ENCODE measurements at regions not wholly inside any gene's neighbourhood (a gene's known extent, or its start where the extent isn't known, plus 50 kb on each side); places are given as distances from the start of the nearest gene placed in this dataset.
"Not testable (repeated sequence)": the region's sequence is repeated elsewhere in the genome, so short reads cannot be mapped to it uniquely, and the experiment has no call there.

DNA sequence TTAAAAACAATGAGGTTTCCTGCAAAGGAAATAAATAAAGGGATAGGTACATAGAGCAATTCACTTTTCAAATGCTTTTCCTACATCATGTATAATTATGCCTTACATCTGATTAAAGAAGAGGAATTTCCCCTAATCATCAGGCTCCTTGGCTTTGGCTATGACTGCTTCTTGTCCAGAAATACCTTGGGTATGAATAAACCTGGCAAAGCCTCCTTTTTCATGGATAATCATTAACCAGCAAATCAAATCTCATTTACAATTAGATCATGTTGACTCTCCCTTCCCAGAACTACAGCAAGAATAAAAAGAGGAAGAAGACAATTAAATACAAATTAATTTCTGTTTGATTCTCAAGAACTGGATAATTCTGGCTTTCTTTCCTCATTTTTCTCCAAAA lies 58.0 kb upstream of the CD2AP start:
- Histone ChIP-seq H3K36me3 (ENCODE audit: insufficient read depth, low read length) (no peaks in the 10 kb centered on the region), H2AFZ (ENCODE audit: low read length) (no peak overlapping the region), H3K4me1 (ENCODE audit: insufficient read depth, low read length) (no peaks in the 10 kb centered on the region), H4K20me1 (ENCODE audit: insufficient read depth, low read length) (no peaks in the 10 kb centered on the region), H3K27me3 (ENCODE audit: insufficient read depth, low read length) (no peaks in the 10 kb centered on the region), H3K4me2 (ENCODE audit: insufficient read depth, low read length) (no peak overlapping the region), H3K4me3 (ENCODE audit: insufficient read depth, low read length) (no peak overlapping the region), H3K9me3 (ENCODE audit: low read depth, low read length) (no peaks in the 10 kb centered on the region), H3K79me2 (ENCODE audit: insufficient read depth, low read length) (no peaks in the 10 kb centered on the region), H3K27ac (ENCODE audit: low read depth, low read length) (no peak overlapping the region)
- no peak for TF ChIP-seq CTCF (IDR thresholded peaks at IDR 0.05; ENCODE audit: extremely low read depth, low read depth, low read length)
- DNase-seq (ENCODE audit: insufficient read length, low spot score, missing footprints): no peak

GRCh38 chr6:47420394-47421371 lies 56.9 kb upstream of the CD2AP start:
- Histone ChIP-seq H3K9me3 (ENCODE audit: low read depth, low read length) (no peaks in the 10 kb centered on the region), H3K4me3 (ENCODE audit: insufficient read depth, low read length) (no peak overlapping the region), H3K4me2 (ENCODE audit: insufficient read depth, low read length) (no peak overlapping the region), H3K36me3 (ENCODE audit: insufficient read depth, low read length) (no peaks in the 10 kb centered on the region), H3K27ac (ENCODE audit: low read depth, low read length) (no peak overlapping the region), H3K27me3 (ENCODE audit: insufficient read depth, low read length) (no peaks in the 10 kb centered on the region), H2AFZ (ENCODE audit: low read length) (no peak overlapping the region), H3K4me1 (ENCODE audit: insufficient read depth, low read length) (no peaks in the 10 kb centered on the region), H4K20me1 (ENCODE audit: insufficient read depth, low read length) (no peaks in the 10 kb centered on the region), H3K79me2 (ENCODE audit: insufficient read depth, low read length) (no peaks in the 10 kb centered on the region)
- no peak for DNase-seq (ENCODE audit: insufficient read length, low spot score, missing footprints)
- TF ChIP-seq CTCF (IDR thresholded peaks at IDR 0.05; ENCODE audit: extremely low read depth, low read depth, low read length): no peak

GRCh38 chr6:47423079-47423478 lies 54.5 kb upstream of the CD2AP start:
- no peaks in the 10 kb centered on the region for H4K20me1 ChIP-seq (ENCODE audit: insufficient read depth, low read length)
- H3K79me2 ChIP-seq (ENCODE audit: insufficient read depth, low read length): no peaks in the 10 kb centered on the region
- no peaks in the 10 kb centered on the region for H3K9me3 ChIP-seq (ENCODE audit: low read depth, low read length)
- TF ChIP-seq CTCF (IDR thresholded peaks at IDR 0.05; ENCODE audit: extremely low read depth, low read depth, low read length): no peak
- H3K4me3 ChIP-seq (ENCODE audit: insufficient read depth, low read length): no peak overlapping the region
- H3K27ac ChIP-seq (ENCODE audit: low read depth, low read length): no peak overlapping the region
- H2AFZ ChIP-seq (ENCODE audit: low read length): no peak overlapping the region
- DNase-seq (ENCODE audit: insufficient read length, low spot score, missing footprints): no peak
- H3K27me3 ChIP-seq (ENCODE audit: insufficient read depth, low read length): no peaks in the 10 kb centered on the region
- H3K36me3 ChIP-seq (ENCODE audit: insufficient read depth, low read length): no peaks in the 10 kb centered on the region
- no peak overlapping the region for H3K4me2 ChIP-seq (ENCODE audit: insufficient read depth, low read length)
- no peaks in the 10 kb centered on the region for H3K4me1 ChIP-seq (ENCODE audit: insufficient read depth, low read length)

GRCh38 chr6:47424436-47424836 lies 53.2 kb upstream of the CD2AP start:
- Histone ChIP-seq H3K9me3 (ENCODE audit: low read depth, low read length) (no peaks in the 10 kb centered on the region), H3K4me3 (ENCODE audit: insufficient read depth, low read length) (no peak overlapping the region), H4K20me1 (ENCODE audit: insufficient read depth, low read length) (no peaks in the 10 kb centered on the region), H3K27ac (ENCODE audit: low read depth, low read length) (no peak overlapping the region), H3K4me2 (ENCODE audit: insufficient read depth, low read length) (no peak overlapping the region), H3K4me1 (ENCODE audit: insufficient read depth, low read length) (no peaks in the 10 kb centered on the region), H3K36me3 (ENCODE audit: insufficient read depth, low read length) (no peaks in the 10 kb centered on the region), H2AFZ (ENCODE audit: low read length) (no peak overlapping the region), H3K79me2 (ENCODE audit: insufficient read depth, low read length) (no peaks in the 10 kb centered on the region), H3K27me3 (ENCODE audit: insufficient read depth, low read length) (no peaks in the 10 kb centered on the region)
- no peak for TF ChIP-seq CTCF (IDR thresholded peaks at IDR 0.05; ENCODE audit: extremely low read depth, low read depth, low read length)
- no peak for DNase-seq (ENCODE audit: insufficient read length, low spot score, missing footprints)

DNA sequence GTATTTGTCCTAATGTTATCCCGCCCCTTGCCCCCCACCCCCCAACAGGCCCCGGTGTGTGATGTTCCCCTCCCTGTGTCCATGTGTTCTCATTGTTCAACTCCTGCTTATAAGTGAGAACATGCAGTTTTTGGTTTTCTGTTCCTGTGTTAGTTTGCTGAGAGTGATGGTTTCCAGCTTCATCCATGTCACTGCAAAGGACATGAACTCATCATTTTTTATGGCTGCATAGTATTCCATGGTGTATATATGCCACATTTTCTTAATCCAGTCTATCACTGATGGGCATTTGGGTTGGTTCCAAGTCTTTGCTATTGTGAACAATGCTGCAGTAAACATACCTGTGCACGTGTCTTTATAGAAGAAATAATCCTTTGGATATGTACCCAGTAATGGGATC lies 51.9 kb upstream of the CD2AP start:
- not testable (repeated sequence) for H3K4me3 ChIP-seq (ENCODE audit: insufficient read depth, low read length); H3K4me1 ChIP-seq (ENCODE audit: insufficient read depth, low read length); H3K27ac ChIP-seq (ENCODE audit: low read depth, low read length); H4K20me1 ChIP-seq (ENCODE audit: insufficient read depth, low read length); H3K36me3 ChIP-seq (ENCODE audit: insufficient read depth, low read length); H3K27me3 ChIP-seq (ENCODE audit: insufficient read depth, low read length); H3K9me3 ChIP-seq (ENCODE audit: low read depth, low read length); H3K4me2 ChIP-seq (ENCODE audit: insufficient read depth, low read length); DNase-seq (ENCODE audit: insufficient read length, low spot score, missing footprints); H2AFZ ChIP-seq (ENCODE audit: low read length); H3K79me2 ChIP-seq (ENCODE audit: insufficient read depth, low read length)

Data from osteoblast (primary cell).